Esophagus squamous epithelium (tissue), 4 donors: ENCODE measurements at regions not wholly inside any gene's neighbourhood (a gene's known extent, or its start where the extent isn't known, plus 50 kb on each side); places are given as distances from the start of the nearest gene placed in this dataset.

Experiments
- CTCF ChIP-seq, 6 experiments: fragments of 450-650 bp in 4 of 6; fragments of 200-600 bp in 2 of 6; sonication (generic) in 2 of 6; IDR thresholded peaks; one replicate each; pipeline ENCODE4 v1.5.1; 2016 to 2019; ENCODE audit warnings: antibody characterized with exemption in 6 of 6, mild to moderate bottlenecking in 4 of 6, moderate library complexity in 4 of 6
- POLR2A ChIP-seq, 4 donors: fragments of 450-650 bp; IDR thresholded peaks; one replicate each; pipeline ENCODE4 v1.6.1; 2017; ENCODE audit warnings: antibody characterized with exemption in 4 of 4, mild to moderate bottlenecking in 4 of 4, moderate library complexity in 3 of 4

GRCh38 chr6:22401932-22402331 lies 105.1 kb upstream of the PRL start:
- TF ChIP-seq CTCF (IDR thresholded peaks at IDR 0.05) = no peak
- no peak for TF ChIP-seq POLR2A (IDR thresholded peaks at IDR 0.05)
